Uterus (tissue), 2 donors: ENCODE measurements at regions not wholly inside any gene's neighbourhood (a gene's known extent, or its start where the extent isn't known, plus 50 kb on each side); places are given as distances from the start of the nearest gene placed in this dataset.

ENCODE experiments used
- POLR2A ChIP-seq, 2 donors: fragments of 450-650 bp; IDR thresholded peaks; one replicate each; pipeline ENCODE4 v1.6.1; 2016; ENCODE audit warnings: antibody characterized with exemption in 2 of 2, mild to moderate bottlenecking in 1 of 2, moderate library complexity in 1 of 2
- TF ChIP-seq, protein P1 (sequence below), 4 experiments: fragments of 200-600 bp in 2 of 4; fragments of 450-650 bp in 2 of 4; sonication (generic) in 2 of 4; IDR thresholded peaks; one replicate each; pipeline ENCODE4 v1.5.1; 2016 to 2019; ENCODE audit warnings: antibody characterized with exemption in 4 of 4, mild to moderate bottlenecking in 2 of 4, moderate library complexity in 1 of 4

DNA sequence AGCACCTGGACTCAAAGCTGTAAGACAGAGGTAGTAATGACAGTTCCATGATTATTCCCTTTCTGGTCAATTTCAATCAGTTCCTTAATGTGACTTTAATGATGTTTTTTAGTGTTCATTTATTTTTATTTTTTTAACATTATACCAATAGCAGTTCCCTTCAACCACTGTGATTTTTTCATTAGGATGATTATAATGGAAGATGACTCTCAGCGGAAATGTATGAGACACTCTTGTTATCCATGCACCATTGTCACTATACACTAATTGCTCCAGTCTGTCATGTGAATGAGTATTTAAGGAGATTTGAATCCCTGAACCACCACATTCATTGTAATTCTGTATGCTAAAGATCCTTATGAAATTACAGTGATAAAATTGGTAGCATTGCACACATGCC is 2102.3 kb upstream of the AGA start:
- TF ChIP-seq, protein P1, sequence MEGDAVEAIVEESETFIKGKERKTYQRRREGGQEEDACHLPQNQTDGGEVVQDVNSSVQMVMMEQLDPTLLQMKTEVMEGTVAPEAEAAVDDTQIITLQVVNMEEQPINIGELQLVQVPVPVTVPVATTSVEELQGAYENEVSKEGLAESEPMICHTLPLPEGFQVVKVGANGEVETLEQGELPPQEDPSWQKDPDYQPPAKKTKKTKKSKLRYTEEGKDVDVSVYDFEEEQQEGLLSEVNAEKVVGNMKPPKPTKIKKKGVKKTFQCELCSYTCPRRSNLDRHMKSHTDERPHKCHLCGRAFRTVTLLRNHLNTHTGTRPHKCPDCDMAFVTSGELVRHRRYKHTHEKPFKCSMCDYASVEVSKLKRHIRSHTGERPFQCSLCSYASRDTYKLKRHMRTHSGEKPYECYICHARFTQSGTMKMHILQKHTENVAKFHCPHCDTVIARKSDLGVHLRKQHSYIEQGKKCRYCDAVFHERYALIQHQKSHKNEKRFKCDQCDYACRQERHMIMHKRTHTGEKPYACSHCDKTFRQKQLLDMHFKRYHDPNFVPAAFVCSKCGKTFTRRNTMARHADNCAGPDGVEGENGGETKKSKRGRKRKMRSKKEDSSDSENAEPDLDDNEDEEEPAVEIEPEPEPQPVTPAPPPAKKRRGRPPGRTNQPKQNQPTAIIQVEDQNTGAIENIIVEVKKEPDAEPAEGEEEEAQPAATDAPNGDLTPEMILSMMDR (IDR thresholded peaks at IDR 0.05), result no peak
- TF ChIP-seq POLR2A (IDR thresholded peaks at IDR 0.05), result no peak
